Prostate gland (tissue), 2 donors: ENCODE measurements at regions not wholly inside any gene's neighbourhood (a gene's known extent, or its start where the extent isn't known, plus 50 kb on each side); places are given as distances from the start of the nearest gene placed in this dataset.
A peak's percentile ranks its signal among the peaks of the same experiment; 100 is the strongest.

Source experiments
- DNase-seq: peaks from one replicate; pipeline ENCODE4 v3.0.0-alpha.2; 2019; ENCODE audit warnings: low spot score
- H3K27ac ChIP-seq, 2 donors: fragments of 200-600 bp; sonication (generic); 2 replicates each; pipeline ENCODE4 v1.5.1; 2017 to 2019
- H3K27me3 ChIP-seq: fragments of 200-600 bp; sonication (generic); replicated peaks from 2 replicates; pipeline ENCODE4 v1.5.1; 2019; ENCODE audit not compliant: insufficient read depth
- H3K36me3 ChIP-seq, 2 donors: fragments of 200-600 bp; sonication (generic); 1 replicate in 1 of 2; 2 replicates in 1 of 2; pipeline versions ENCODE4 v1.5.1 to v1.8.1; 2017 to 2019
- H3K4me1 ChIP-seq: fragments of 200-600 bp; sonication (generic); replicated peaks from 2 replicates; pipeline ENCODE4 v1.5.1; 2019
- H3K4me3 ChIP-seq, 2 donors: fragments of 200-600 bp; sonication (generic); 2 replicates each; pipeline ENCODE4 v1.5.1; 2017 to 2019
- H3K9me3 ChIP-seq: fragments of 200-600 bp; sonication (generic); 2 replicates; pipeline ENCODE4 v1.5.1; 2017
- CTCF ChIP-seq, 4 experiments: fragments of 200-600 bp in 2 of 4; fragments of 450-650 bp in 2 of 4; sonication (generic) in 2 of 4; IDR thresholded peaks; 1 replicate in 3 of 4; 2 replicates in 1 of 4; pipeline ENCODE4 v1.5.1; 2016 to 2019; ENCODE audit warnings: antibody characterized with exemption in 4 of 4, mild to moderate bottlenecking in 2 of 4, moderate library complexity in 2 of 4
- POLR2A ChIP-seq: fragments of 450-650 bp; IDR thresholded peaks from one replicate; pipeline ENCODE4 v1.6.1; 2016; ENCODE audit warnings: antibody characterized with exemption, mild to moderate bottlenecking
- POLR2AphosphoS5 ChIP-seq: sonication (generic); formaldehyde crosslinking; IDR thresholded peaks from one replicate; pipeline ENCODE4 v1.6.1; 2017; ENCODE audit warnings: antibody characterized with exemption
- WGBS: methylation state at CpG from one replicate; pipeline ENCODE4 v1.1.5; 2018; 5-methylcytosine and 5-hydroxymethylcytosine counted together
- intact Hi-C: fragments of 100-400 bp; cut with DNase I; formaldehyde crosslinking; loops from one replicate; pipeline ENCODE4 v1.14.2; 2022

GRCh38 chr3:177334803-177335202 is 137.5 kb upstream of the TBL1XR1 start:
- no peaks in the 10 kb centered on the region for H3K27me3 ChIP-seq
- DNase-seq = no peak
- 95% methylated on average over 5 of the region's 5 CpGs for WGBS
- intact Hi-C loops = no loop called here
- H3K4me3 ChIP-seq = no peak overlapping the region
- H3K36me3 ChIP-seq = no peaks in the 10 kb centered on the region
- H3K27ac ChIP-seq = no peak overlapping the region
- no peaks in the 10 kb centered on the region for H3K9me3 ChIP-seq
- no peaks in the 10 kb centered on the region for H3K4me1 ChIP-seq
- TF ChIP-seq POLR2AphosphoS5 (no peak), CTCF (IDR thresholded peaks at IDR 0.05) (no peak), POLR2A (no peak)

GRCh38 chr3:177335728-177336127 is 138.4 kb upstream of the TBL1XR1 start:
- 71% methylated on average over 3 of the region's 3 CpGs for WGBS
- no peaks in the 10 kb centered on the region for H3K9me3 ChIP-seq

GRCh38 chr3:177336873-177337450 is 139.7 kb upstream of the TBL1XR1 start:
- intact Hi-C loops = no loop called here
- TF ChIP-seq CTCF (IDR thresholded peaks at IDR 0.05) (no peak), POLR2A (no peak)
- no peak for DNase-seq
- 89% methylated on average over 5 of the region's 5 CpGs for WGBS
- no peaks in the 10 kb centered on the region for H3K9me3 ChIP-seq
- H3K27ac ChIP-seq = no peak overlapping the region
- H3K4me1 ChIP-seq = no peaks in the 10 kb centered on the region
- H3K36me3 ChIP-seq = no peaks in the 10 kb centered on the region
- no peak overlapping the region for H3K4me3 ChIP-seq
- no peaks in the 10 kb centered on the region for H3K27me3 ChIP-seq

More at GRCh38 chr3:177335728-177336127, 138.4 kb upstream of the TBL1XR1 start:
- no peaks in the 10 kb centered on the region for H3K27me3 ChIP-seq
- H3K36me3 ChIP-seq = no peaks in the 10 kb centered on the region
- H3K4me1 ChIP-seq = no peaks in the 10 kb centered on the region
- no peak overlapping the region for H3K27ac ChIP-seq
- intact Hi-C loops = no loop called here
- no peak overlapping the region for H3K4me3 ChIP-seq
- DNase-seq = peak; percentile 12
- TF ChIP-seq POLR2A = no peak
- TF ChIP-seq CTCF (IDR thresholded peaks at IDR 0.05) = no peak
- TF ChIP-seq POLR2AphosphoS5 = no peak

GRCh38 chr3:177337541-177338331 is 140.5 kb upstream of the TBL1XR1 start:
- 84% methylated on average over 9 of the region's 9 CpGs for WGBS
- Histone ChIP-seq H3K9me3 (no peaks in the 10 kb centered on the region), H3K4me3 (no peak overlapping the region), H3K4me1 (no peaks in the 10 kb centered on the region), H3K27me3 (no peaks in the 10 kb centered on the region), H3K36me3 (no peaks in the 10 kb centered on the region), H3K27ac (no peak overlapping the region)
- DNase-seq = no peak
- TF ChIP-seq POLR2AphosphoS5 = no peak
- TF ChIP-seq CTCF (IDR thresholded peaks at IDR 0.05) = no peak
- TF ChIP-seq POLR2A = no peak
- intact Hi-C loops = no loop called here
